Effector memory CD4-positive, alpha-beta T cell (primary cell): ENCODE measurements at regions not wholly inside any gene's neighbourhood (a gene's known extent, or its start where the extent isn't known, plus 50 kb on each side); places are given as distances from the start of the nearest gene placed in this dataset.
"Not testable (repeated sequence)": the region's sequence is repeated elsewhere in the genome, so short reads cannot be mapped to it uniquely, and the experiment has no call there.

ENCODE experiments used
- DNase-seq, 3 donors: peaks; one replicate each; pipeline ENCODE4 v3.0.0-alpha.2; 2020
- H3K27ac ChIP-seq: 2 replicates; pipeline ENCODE4 v1.7.0; 2013; ENCODE audit warnings: mild to moderate bottlenecking, low read length, moderate library complexity; ENCODE audit not compliant: insufficient read depth, poor library complexity, severe bottlenecking
- H3K27me3 ChIP-seq: replicated peaks from 2 replicates; pipeline ENCODE4 v1.7.0; 2013; ENCODE audit warnings: mild to moderate bottlenecking, low read length; ENCODE audit not compliant: insufficient read depth, control insufficient read depth, poor library complexity, severe bottlenecking
- H3K36me3 ChIP-seq: 2 replicates; pipeline ENCODE4 v1.7.0; 2013; ENCODE audit warnings: mild to moderate bottlenecking, low read length, moderate library complexity; ENCODE audit not compliant: control insufficient read depth, insufficient read depth
- H3K4me1 ChIP-seq: 2 replicates; pipeline ENCODE4 v1.7.0; 2013; ENCODE audit warnings: low read length, mild to moderate bottlenecking; ENCODE audit not compliant: control insufficient read depth, insufficient read depth, poor library complexity, severe bottlenecking
- H3K4me3 ChIP-seq: 2 replicates; pipeline ENCODE4 v1.7.0; 2013; ENCODE audit warnings: low read length, low read depth, mild to moderate bottlenecking; ENCODE audit not compliant: insufficient read depth, poor library complexity, severe bottlenecking
- H3K9me3 ChIP-seq: 2 replicates; pipeline ENCODE4 v1.7.0; 2013; ENCODE audit warnings: mild to moderate bottlenecking, low read length, moderate library complexity; ENCODE audit not compliant: control insufficient read depth

DNA sequence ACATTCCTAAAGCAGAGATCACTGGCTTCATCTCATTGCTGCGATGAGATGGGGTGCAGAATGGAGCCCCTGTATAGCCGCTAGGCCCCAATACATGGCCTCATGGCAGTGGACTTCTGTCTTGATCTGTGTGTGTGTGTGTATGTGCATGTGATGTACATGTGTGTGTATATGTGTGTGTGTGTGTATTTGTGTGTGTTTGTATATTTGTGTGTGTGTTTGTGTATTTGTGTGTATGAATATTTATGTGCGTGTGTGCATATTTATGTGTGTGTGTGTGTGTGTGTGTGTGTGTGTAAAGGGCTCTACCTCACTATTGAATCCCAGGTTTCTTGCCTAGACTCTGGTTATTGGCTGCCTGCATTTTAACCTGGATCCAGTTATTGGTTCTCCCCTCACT is 958.2 kb downstream of the GRID1 start:
- Histone ChIP-seq H3K27me3 (no peaks in the 10 kb centered on the region), H3K36me3 (no peaks in the 10 kb centered on the region)

DNA sequence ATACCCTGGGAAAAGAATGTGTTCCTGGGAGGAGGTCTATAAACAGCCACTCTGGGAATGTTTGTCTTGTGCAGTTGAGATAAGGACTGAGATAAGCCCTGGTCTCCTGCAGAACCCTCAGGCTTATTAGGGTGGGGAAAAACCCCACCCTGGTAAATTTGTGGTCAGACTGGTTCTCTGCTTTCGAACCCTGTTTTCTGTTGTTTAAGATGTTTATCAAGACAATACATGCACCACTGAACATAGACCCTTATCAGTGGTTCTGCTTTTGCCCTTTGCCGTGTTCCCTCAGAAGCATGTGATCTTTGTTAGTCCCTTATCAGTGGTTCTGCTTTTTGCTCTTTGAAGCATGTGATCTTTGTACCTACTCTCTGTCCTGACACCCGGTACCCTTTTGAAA is 956.0 kb downstream of the GRID1 start:
- not testable (repeated sequence) for H3K27ac ChIP-seq, H3K27me3 ChIP-seq, H3K9me3 ChIP-seq, H3K36me3 ChIP-seq, DNase-seq, H3K4me3 ChIP-seq, H3K4me1 ChIP-seq

More for the DNA sequence above, 958.2 kb downstream of the GRID1 start:
- Histone ChIP-seq H3K4me1 (no peaks in the 10 kb centered on the region), H3K27ac (no peak overlapping the region), H3K9me3 (no peaks in the 10 kb centered on the region), H3K4me3 (no peak overlapping the region)
- DNase-seq: no peak

DNA sequence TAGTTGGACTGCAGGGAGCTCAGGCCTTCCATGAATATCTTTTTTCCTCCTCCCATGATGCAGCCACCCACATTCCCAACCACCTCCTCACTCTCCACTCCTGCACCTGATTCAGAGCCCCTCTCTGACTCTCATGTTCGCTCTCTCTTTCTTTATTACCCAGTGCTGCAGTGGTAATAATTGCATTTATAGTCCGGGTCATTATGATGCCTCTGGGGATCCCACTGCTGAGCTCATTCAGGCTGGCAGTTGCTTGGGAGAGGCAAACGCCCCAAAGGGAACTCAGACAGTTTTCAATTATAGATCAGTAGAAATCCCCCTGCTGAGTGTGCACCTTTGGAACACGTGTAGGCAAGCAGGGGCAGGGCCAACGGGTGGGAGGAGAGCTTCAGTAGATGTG is 953.0 kb downstream of the GRID1 start:
- Histone ChIP-seq H3K27me3 (no peaks in the 10 kb centered on the region), H3K9me3 (no peaks in the 10 kb centered on the region), H3K4me1 (no peaks in the 10 kb centered on the region), H3K4me3 (no peak overlapping the region), H3K36me3 (no peaks in the 10 kb centered on the region), H3K27ac (no peak overlapping the region)
- DNase-seq: no peak

DNA sequence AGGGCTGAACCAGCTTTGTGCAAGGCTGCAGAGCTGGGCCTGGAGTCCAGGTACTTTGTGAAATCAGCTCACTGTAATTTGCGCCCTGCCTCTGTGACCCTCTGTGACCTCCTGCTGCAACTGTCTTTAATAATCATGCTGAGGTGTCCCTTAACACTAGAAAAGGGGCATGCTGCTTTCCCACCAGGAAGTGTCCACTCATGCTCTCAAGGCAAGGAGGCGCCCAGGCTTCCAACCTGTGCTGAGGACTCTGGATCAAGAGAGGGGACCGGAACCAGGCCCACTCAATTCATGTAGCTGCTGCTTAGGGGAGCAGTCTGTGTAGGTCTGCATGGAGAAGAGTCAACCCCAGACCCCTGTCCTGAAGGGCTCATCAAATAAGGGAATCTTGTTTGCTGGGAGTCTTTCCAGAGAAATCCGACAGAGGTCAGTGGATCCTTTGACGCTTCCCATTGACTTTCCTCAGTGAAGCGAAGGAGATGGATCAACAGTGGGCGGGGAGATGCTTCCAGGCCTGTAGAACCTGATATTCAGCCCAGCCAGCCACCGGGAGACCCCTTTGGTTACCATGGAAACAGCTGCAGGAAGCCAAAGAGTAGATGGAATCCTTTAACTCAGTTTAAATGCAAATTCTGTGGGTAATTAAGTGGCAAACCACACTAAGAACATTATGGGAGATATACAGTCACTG is 945.9 kb downstream of the GRID1 start:
- no peak for DNase-seq
- H3K9me3 ChIP-seq: no peaks in the 10 kb centered on the region
- no peaks in the 10 kb centered on the region for H3K36me3 ChIP-seq
- no peaks in the 10 kb centered on the region for H3K4me1 ChIP-seq
- H3K4me3 ChIP-seq: no peak overlapping the region
- H3K27ac ChIP-seq: no peak overlapping the region
- no peaks in the 10 kb centered on the region for H3K27me3 ChIP-seq

DNA sequence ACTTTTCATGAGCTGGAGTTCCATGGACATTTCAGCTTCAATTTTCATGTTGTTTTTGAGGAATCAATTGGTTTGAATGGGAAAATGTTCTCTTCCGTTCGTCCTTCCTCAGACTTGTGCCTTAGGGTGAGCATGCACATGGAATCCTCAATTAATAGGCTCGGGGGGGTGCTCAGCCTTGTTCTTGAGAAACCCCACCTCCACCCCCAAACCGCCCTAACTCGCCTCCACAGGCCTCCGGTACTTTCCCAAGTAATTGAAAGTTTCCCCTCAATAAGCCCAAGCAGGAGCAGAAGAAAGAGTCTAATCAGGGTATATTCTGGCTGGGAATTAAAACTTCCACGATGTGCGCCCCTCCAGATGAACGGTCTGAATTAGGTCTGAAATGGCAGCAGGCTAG is 945.2 kb downstream of the GRID1 start:
- Histone ChIP-seq H3K27ac (no peak overlapping the region), H3K36me3 (no peaks in the 10 kb centered on the region), H3K27me3 (no peaks in the 10 kb centered on the region), H3K4me3 (no peak overlapping the region), H3K4me1 (no peaks in the 10 kb centered on the region), H3K9me3 (no peaks in the 10 kb centered on the region)
- no peak for DNase-seq

DNA sequence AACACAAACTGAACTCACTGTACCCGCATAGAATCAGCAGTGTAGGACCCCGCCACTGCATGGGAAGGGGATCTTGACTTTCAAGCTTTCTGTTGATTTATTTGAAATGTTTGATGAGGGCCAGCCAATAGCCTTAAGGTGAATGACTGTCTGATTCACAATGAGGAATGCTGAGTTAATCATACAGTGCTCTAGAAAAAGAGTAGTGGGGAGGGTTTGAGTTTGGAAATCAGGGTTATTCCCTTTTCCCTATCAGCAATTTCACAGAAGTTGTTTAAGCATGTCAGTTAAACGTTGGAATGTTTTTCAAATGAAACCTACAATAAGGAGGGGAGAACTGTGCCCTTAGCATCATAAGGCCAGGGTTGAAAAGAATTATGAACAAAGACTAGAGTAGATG is 937.5 kb downstream of the GRID1 start:
- DNase-seq: no peak
- no peaks in the 10 kb centered on the region for H3K9me3 ChIP-seq
- no peaks in the 10 kb centered on the region for H3K36me3 ChIP-seq
- H3K4me1 ChIP-seq: no peaks in the 10 kb centered on the region
- H3K27ac ChIP-seq: no peak overlapping the region
- no peaks in the 10 kb centered on the region for H3K27me3 ChIP-seq
- H3K4me3 ChIP-seq: no peak overlapping the region

DNA sequence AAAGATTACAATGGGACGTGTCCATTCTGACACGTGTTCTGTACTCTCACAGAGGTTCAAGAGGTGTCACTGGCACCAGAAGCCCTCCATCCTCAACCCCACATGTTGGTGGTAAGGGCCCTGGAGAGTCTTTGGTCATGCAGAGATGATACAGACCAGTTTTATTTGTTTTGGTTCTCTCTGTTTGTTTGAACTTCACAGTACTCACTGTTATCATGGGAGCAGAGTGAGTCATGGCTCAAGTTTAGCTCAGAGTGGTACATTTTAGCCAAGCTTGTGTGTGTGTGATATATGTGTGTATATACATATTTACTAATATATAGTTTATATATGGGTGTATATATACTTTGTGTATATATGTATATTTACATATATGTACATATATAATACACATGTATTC is 935.6 kb downstream of the GRID1 start:
- H3K36me3 ChIP-seq: no peaks in the 10 kb centered on the region
- H3K4me1 ChIP-seq: no peaks in the 10 kb centered on the region
- H3K27ac ChIP-seq: no peak overlapping the region
- no peaks in the 10 kb centered on the region for H3K9me3 ChIP-seq
- no peaks in the 10 kb centered on the region for H3K27me3 ChIP-seq
- DNase-seq: no peak
- H3K4me3 ChIP-seq: no peak overlapping the region

DNA sequence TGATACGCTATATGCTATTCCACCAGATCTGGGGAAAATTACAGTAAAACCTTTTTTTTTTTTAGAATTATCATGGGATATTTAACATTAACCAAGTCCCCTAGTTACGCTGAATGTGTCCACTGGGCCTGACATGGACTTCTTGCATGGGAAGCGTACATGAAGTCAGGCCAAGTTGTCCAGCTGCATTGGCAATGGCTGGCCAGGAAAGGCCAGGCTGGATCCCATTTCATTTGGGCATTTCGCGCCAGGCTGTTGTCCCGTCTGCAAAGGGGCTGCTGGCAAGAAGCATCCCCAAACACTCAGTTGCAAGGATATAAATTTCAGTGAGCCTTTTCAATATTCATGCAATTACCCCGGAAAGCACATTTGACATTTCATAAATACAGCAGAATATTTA is 933.3 kb downstream of the GRID1 start:
- Histone ChIP-seq H3K27me3 (no peaks in the 10 kb centered on the region), H3K4me3 (no peak overlapping the region), H3K9me3 (no peaks in the 10 kb centered on the region), H3K36me3 (no peaks in the 10 kb centered on the region), H3K27ac (no peak overlapping the region), H3K4me1 (no peaks in the 10 kb centered on the region)
- no peak for DNase-seq

DNA sequence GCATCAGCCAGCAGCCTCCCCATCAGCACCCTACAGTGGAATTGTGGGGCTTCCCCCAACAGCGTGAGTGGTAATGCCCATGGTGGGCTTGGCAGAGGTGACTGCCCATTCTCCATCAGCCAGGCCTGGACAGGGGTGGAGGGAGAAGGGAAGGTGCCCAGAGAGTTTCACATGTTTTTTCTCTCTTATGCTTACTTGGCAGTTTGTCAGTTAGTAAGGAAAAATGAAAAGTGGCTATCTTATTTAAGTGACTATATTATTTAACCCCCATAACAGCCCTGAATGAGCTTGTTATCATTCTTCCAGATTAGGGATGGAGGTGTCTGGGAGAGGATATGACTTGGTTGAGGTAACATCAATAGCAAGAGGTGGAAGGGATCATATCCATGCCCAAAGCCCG is 921.7 kb downstream of the GRID1 start:
- Histone ChIP-seq H3K36me3 (no peaks in the 10 kb centered on the region), H3K27me3 (no peaks in the 10 kb centered on the region), H3K9me3 (no peaks in the 10 kb centered on the region), H3K27ac (no peak overlapping the region), H3K4me1 (no peaks in the 10 kb centered on the region), H3K4me3 (no peak overlapping the region)
- no peak for DNase-seq

DNA sequence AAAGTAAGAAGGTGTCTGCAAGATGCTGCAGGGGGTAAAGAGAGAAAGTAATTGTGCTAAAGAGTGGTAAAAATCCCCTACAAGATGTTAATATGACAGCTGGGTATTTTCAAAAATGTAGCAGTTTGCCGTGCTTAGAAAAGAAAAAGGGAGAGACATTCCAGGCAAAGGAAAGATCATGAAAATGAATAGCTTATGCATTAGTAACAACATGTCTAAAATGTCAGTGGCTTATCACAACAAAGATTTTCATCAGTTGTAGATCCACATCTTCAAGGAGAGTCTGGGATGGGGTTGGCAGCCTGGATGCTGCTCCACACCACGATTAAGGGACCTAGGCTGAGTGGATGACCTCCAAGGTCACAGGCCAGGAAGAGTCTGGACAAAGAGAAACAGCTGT is 920.9 kb downstream of the GRID1 start:
- Histone ChIP-seq H3K27ac (no peak overlapping the region), H3K36me3 (no peaks in the 10 kb centered on the region), H3K4me1 (no peaks in the 10 kb centered on the region), H3K4me3 (no peak overlapping the region), H3K9me3 (no peaks in the 10 kb centered on the region), H3K27me3 (no peaks in the 10 kb centered on the region)
- no peak for DNase-seq
